Occipital lobe (tissue), 1 donor: ENCODE measurements at regions not wholly inside any gene's neighbourhood (a gene's known extent, or its start where the extent isn't known, plus 50 kb on each side); places are given as distances from the start of the nearest gene placed in this dataset.
"Not testable (repeated sequence)": the region's sequence is repeated elsewhere in the genome, so short reads cannot be mapped to it uniquely, and the experiment has no call there.

Source experiments
- DNase-seq: peaks from one replicate; lab custom pipeline; 2025; lab: John Stamatoyannopoulos, UW

GRCh38 chr1:48084826-48085225 lies 87.6 kb upstream of the TRABD2B start:
- no peak for DNase-seq

GRCh38 chr1:48082271-48082962 lies 85.2 kb upstream of the TRABD2B start:
- DNase-seq: no peak

- no peak for DNase-seq
Observed at GRCh38 chr1:48080331-48081255, 83.4 kb upstream of the TRABD2B start.

- DNase-seq: no peak
Observed at GRCh38 chr1:48079096-48079495, 81.9 kb upstream of the TRABD2B start.

- no peak for DNase-seq
Observed at GRCh38 chr1:48077795-48078222, 80.6 kb upstream of the TRABD2B start.

- no peak for DNase-seq
Observed at GRCh38 chr1:48076017-48076416, 78.8 kb upstream of the TRABD2B start.

GRCh38 chr1:48073798-48074530 lies 76.8 kb upstream of the TRABD2B start:
- no peak for DNase-seq

- no peak for DNase-seq
Observed at GRCh38 chr1:48071513-48071912, 74.3 kb upstream of the TRABD2B start.

- DNase-seq: no peak
Observed at GRCh38 chr1:48070396-48070750, 73.2 kb upstream of the TRABD2B start.

GRCh38 chr1:48069662-48070395 lies 72.6 kb upstream of the TRABD2B start:
- no peak for DNase-seq

GRCh38 chr1:48068206-48068605 lies 71.0 kb upstream of the TRABD2B start:
- no peak for DNase-seq

GRCh38 chr1:48066936-48067335 lies 69.8 kb upstream of the TRABD2B start:
- no peak for DNase-seq

- not testable (repeated sequence) for DNase-seq
Observed at GRCh38 chr1:48064693-48065092, 67.5 kb upstream of the TRABD2B start.

- DNase-seq: no peak
Observed at GRCh38 chr1:48062353-48062752, 65.2 kb upstream of the TRABD2B start.

- peak; percentile 11 for DNase-seq
Observed at GRCh38 chr1:48061162-48062136, 64.3 kb upstream of the TRABD2B start.

- DNase-seq: no peak
Observed at GRCh38 chr1:48059289-48059688, 62.1 kb upstream of the TRABD2B start.

GRCh38 chr1:48058135-48059025 lies 61.2 kb upstream of the TRABD2B start:
- no peak for DNase-seq

GRCh38 chr1:48057249-48057648 lies 60.1 kb upstream of the TRABD2B start:
- DNase-seq: no peak
